NT2/D1 (cell line): ENCODE measurements at regions not wholly inside any gene's neighbourhood (a gene's known extent, or its start where the extent isn't known, plus 50 kb on each side); places are given as distances from the start of the nearest gene placed in this dataset.

Source experiments
- SUZ12 ChIP-seq: IDR thresholded peaks from 2 replicates; pipeline ENCODE4 v1.6.1; 2011; ENCODE audit not compliant: insufficient read length, insufficient read depth; ENCODE audit errors: extremely low read depth
- YY1 ChIP-seq: IDR thresholded peaks from 2 replicates; pipeline ENCODE4 v1.6.1; 2011; ENCODE audit not compliant: insufficient read length, insufficient read depth

- TF ChIP-seq SUZ12 (no peak), YY1 (no peak)
Measured at GRCh38 chr11:71194710-71195109, 57.7 kb downstream of the SHANK2 start.
